UCSD-AML1 (cell line): ENCODE measurements at regions not wholly inside any gene's neighbourhood (a gene's known extent, or its start where the extent isn't known, plus 50 kb on each side); places are given as distances from the start of the nearest gene placed in this dataset.

Experiments used
- DNase-seq: peaks from one replicate; lab custom pipeline; 2025; ENCODE audit not compliant: unreplicated experiment; lab: John Stamatoyannopoulos, UW

DNA sequence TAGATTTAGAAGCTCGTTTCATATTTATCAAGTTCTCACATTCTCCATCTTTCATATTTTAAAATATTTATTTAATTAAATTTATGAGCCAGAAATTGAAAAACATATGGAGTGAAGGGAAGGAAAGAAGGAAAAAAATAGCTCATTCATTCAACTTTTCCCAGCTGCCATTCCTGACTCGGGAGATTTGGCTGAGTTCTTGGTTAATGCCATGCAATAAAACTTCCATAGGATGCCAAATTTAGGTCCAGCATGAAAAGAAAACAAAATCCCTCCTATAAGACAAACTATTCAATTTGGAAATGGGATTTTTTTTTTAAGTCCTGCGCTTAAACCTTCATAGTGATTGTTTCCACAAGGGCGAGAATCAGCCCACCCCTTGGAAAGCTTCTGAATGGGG is 426.1 kb upstream of the TNP1 start:
- no peak for DNase-seq

DNA sequence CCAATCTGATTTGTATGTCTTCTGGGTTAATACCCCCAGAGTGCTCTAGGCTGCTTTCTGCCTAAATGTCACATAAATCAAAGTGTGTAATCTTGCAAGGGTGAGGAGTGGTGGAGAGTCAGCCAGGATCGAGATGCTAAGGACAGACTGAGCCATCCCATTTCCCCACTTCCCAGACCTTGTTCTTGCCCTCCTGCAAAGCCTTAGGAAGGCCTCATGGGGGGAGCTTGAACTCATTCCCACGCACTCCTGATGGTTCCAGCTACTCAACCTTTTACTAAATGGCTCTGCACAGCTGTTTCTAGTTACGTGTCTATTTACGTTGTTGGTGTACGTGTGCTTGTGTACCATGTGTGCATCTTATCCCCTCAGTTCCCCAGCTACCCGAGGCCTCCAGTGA is 423.6 kb upstream of the TNP1 start:
- DNase-seq = no peak

DNA sequence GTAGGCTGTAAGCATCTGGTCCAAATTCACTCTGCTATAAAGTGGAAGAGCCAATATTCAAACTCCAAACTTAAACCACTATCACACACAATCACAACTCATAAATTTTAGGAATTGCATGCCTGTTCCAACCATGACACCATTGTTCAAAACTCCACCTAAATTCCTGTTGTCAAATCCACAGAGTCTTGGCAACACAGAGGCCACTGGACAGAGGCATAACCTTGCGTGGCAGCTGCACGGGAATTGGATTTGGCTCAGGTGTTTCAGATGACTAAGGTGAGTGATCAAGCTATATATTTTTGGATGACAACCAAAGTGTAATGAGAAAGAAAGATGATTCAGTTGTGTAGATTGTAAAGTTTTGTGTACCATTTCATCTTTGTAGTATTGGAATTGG is 422.7 kb upstream of the TNP1 start:
- DNase-seq = no peak

DNA sequence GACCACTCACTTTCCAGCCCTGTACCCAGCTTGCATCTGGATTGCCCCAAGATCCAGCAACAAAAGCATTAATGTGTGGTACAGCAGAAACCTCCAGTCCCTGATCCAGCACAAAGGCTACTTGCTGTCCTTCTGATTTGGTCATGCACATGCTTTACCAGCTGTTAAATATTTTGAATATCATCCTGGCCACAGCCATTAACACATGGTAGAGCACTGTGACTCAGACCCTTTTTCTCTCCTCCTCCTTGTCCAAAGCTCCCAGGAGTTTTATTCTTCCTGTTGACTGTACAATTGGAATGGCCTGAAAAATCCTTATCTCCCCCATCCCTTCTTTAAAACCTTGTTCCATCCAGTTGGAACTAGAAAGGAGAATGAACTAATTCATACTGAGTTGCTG is 419.7 kb upstream of the TNP1 start:
- DNase-seq = no peak

DNA sequence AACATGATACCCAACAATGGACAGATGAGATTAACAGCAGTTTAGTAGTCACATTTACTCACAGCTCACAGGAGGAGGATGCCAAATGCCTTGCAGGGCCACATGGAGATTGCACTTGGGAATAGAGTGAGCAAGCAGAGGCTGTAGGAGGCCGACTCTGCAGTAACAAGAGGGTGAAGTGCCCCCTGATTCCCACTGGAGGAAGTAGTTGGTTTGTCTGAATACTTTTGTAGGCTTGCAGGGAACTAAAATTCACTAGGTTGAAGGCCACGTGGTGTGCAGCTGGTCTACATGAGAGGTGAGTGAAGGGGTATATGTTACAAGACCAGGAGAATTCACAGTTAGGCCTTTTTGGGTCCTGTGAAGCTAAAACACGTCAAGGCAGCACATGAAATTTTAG is 419.3 kb upstream of the TNP1 start:
- no peak for DNase-seq

DNA sequence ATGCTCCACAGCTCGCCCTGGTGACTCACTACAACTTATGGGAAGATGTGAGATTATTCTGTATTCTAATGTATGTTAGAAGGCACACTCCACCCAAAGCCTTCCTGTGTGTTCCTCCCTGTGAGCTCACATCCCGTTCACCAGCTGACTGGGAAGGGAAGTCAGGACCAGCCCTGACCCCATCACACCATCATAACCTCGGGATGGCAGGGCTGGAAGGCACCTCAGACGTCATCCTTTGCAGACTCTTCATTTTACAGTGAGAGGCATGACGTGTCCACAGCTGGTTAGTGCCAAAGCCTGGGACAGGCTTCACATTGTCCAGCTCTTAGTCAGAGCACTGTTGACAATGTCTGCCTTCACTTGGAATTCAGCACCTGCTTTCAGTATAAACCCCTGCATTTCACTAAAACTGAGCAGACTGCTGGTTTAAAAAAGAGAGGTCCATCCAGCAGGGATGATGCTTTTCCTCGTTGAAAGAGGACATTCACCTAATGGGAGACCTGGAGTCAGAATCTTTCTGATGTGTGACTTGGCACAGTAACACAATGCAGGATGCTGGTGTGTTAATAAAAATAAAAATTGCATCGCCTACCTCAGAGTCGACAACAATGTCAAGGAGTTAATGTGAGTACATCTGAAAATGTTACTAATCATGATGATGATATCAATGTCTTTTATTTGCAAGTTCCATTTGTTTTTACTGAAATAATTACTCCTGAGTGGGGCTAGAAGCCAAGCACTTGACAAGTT is 418.0 kb upstream of the TNP1 start:
- no peak for DNase-seq

DNA sequence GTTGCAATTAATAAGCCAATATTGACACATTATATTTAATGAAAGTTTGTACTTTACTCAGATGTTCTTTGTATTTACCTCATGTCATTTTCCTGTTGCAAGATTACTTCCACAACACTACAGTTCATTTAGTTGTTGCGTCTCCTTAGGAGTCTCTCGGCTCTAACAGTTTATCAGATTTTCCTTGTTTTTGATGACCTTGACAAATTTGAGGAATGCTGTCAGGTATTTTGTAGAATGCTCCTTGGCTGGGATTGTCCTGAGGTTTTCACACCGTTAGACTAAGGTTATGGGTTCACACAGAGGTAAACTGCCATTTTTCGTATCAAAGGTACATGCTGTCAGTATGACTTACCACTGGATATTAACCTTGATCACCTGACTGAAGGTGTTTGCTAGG is 416.6 kb upstream of the TNP1 start:
- DNase-seq = no peak

DNA sequence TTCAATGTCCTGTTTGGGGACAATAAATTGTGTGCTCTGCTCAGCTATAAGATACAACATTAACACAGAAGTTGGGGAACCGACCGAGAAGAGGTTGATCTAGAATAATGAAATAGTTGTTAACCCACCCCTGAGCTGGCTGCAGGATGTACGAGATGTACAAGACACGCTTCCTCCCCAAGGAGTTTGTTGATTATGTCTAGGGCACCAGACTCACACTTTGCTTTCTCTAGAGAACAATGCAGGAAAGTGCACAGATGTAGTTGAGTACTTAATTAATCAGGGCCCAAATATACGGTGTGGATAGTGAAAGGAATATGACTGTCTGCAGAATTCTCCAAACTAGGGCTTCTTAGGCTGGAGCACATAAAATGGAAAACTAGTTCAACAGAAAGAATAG is 415.2 kb upstream of the TNP1 start:
- no peak for DNase-seq

DNA sequence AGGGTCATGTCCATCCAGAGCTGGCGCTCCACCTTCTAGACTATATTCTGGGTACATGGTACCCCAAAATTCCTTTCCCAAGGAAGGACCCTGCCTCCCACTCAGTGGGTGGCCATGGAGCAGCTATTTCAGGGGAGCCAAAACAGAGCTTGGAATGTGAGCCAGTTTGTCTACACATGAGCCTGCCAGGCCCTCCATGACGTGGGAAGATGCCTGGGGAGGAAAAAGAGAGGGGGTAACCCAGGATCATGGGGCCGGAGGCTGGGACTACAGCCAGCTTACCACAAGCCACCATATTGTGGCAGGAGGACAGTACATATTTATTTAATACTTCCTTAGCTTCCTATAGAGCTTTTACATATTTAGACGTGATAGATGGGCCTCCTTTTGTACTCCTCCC is 414.7 kb upstream of the TNP1 start:
- no peak for DNase-seq

DNA sequence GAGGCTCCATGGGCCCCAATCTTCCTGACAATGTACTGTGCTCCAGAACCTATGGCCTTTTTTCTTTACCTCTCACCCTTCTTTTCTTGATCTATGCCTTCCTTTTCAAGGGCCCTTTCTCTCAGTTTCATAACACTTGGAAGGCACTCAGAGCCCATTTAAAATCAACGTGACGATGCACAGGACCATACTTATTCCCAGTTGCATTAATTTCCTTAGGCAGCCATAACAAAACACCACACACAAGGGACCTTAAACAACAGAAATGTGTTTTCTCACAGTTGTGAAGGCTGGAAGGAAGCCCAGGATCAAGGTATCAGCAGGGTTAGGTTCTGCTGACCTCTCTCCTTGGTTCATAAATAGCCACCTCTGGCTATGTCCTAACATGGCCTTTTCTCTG is 414.0 kb upstream of the TNP1 start:
- no peak for DNase-seq

DNA sequence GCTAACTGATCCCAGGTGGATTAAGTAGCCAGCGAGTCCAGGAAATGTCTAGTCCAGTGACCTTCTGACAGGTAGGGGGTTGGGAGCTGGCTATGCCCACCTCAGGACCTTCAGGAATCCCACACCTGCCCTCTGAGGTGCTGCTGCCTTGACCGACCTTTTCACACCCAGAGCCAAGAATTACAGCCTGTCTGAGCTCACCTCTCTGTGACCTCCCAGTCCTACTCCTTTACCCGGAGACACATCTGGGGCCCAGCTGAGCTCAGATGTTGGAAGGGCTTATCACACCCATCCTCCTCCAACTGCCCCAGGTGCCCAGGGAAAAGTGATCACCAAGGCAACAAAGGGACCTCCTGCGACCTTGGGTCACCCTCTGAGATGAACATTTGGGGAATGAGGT is 413.3 kb upstream of the TNP1 start:
- no peak for DNase-seq

DNA sequence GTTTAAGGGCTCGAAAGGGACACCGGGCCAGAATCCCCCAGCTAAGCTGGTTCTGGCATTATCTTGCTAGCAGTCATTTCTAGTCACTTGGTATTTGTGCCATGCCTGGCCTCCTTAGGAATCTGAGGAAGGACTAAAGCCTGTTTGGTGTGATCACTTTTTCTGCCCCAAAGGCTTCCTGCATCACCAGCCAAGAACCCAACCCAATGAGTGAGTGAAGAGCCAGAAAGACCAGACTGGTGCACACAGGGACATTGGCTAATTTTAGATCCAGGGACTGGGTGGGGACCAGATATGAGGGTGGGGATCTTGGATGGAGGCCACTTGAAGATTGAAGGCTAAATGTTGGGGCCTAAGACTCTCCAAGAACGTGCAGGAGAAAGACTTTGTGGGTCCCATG is 411.9 kb upstream of the TNP1 start:
- DNase-seq = no peak

DNA sequence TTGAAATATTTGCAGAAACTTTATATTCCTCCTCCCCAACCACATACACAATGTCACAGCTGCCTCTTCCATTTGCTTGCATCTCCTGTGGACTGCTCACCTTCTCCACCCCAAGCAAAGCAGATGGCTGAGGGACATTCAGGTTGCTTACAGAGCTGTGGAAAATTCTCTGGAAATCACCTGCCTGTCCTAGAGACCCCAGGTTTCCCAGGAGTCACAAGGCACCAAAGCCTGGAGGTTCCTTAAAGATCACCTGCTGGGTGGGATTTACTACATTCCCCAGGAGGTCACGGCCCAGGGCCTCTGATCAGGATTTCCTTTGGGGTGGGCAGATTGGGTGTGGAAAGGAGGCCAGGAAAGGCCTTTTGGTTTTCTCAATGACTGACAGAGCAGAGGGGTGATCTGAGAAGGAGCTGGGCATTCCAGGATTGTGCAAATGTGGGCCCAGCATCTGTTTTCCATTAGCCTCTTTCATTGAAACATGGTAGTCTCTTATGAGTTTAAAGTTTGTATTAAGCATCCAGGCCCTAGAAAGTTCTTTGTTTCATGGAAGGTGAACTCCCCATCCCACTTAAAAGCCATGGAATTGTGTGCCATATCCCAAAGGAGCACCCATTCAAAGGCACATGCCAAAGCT is 410.7 kb upstream of the TNP1 start:
- no peak for DNase-seq

DNA sequence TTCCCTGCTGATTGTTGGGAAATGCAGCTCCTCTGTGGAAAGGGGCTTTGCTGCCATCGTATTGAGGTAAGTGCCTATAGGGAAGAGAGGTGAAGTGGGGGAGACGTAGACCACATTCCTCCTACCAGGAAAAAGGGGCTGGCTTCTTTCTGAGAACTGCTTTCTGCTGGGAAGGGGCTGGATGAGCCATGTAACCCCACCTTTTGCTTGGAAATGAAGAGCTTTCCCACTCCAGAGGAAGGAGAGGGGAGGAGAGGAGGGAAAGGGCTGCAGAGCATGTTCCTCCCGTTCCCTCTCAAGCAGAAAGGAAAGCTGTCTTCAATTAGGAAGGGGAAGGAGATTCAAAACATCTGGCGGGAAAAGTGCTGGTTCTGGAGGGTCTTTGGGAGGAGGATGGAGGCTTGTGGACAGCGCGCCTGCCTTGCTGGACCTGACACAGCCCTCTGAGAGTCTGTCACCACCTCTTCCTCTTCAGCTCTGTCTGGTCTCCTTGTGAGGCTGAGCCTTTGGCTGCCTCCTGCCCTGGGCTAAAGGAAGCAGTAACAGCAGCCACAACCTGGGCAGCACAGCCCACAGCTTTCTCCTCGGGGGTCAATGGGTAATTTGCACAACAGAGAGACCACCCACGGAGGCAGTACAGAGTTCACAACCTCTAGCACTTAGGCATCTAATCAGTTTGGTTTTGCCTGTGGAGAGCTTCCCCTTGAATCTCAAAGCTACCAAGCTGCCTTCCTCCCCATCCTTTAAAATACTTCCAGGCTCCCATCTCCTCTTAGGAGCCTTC is 410.0 kb upstream of the TNP1 start:
- no peak for DNase-seq

DNA sequence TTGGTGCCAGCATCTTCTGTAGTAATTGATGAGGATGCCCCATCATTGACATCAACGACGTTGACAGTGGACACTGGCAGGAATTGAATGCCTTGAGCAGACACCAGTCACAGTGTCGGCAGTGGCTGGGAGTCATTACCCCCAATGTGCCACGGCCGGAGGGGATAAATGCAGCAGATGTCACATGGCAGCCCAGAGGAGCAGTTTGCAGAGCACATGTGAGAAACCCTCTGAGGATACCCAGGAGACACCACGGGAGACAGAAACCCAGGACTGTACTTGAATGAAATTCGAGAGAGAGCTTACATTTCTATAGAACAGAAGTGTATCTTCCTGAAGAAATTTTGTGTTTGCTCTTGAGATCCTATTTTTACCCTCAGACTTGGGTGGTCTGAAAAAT is 409.1 kb upstream of the TNP1 start:
- DNase-seq = no peak

DNA sequence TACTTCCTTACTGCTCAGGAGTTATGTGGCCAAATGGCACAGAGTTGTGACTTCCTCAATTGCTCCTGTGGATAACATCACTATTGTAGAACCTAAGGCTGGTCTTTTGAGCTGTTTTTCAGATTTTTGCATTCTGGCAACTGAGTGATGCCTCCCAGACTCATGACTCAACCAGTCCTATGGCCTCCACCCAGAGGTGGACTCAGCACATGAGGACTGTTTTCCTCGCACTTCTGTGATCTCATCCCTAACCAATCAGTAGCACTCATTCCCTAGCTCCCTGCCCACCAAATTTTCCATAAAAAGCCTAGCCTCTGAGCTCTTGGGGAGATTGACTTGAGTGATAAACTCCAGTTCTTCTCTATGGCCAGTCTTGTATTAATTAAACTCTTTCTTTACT is 407.9 kb upstream of the TNP1 start:
- DNase-seq = no peak

DNA sequence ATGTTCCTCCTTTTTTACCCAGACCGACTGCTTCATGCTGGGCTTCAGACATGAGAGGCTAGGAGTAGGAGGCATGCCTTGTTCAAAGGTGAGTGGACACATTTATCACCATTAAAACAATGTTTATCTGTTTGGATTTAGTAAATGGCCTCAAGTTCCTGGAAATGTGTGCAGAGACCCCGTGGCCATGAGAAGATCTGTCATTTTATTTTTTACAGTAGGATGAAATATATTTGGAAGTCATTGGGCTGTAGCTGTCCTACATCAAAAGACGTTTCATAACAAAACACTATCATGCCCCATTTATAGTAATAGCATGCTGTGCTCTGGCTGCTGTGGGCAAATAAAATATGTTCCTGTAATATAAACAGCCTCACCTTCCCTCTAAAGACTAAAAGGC is 403.9 kb upstream of the TNP1 start:
- DNase-seq = no peak

DNA sequence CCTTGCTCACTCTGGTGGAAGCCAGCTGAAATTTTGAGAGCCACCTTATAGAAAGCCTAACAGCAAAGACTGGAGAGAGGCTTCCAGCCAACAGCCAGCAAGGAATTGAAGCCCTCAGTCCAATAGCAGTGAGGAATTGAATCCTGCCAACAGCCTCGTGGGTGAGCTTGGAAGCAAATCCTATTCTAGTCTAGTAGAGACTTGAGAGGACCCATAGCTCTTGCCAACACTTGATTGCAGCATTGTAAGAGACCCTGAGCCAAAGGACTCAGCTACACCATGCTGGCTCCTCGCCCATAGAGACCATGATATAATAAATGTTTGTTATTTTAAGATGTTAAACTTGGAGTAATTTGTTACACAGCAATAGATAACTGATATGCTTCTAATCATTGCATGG is 403.0 kb upstream of the TNP1 start:
- no peak for DNase-seq

DNA sequence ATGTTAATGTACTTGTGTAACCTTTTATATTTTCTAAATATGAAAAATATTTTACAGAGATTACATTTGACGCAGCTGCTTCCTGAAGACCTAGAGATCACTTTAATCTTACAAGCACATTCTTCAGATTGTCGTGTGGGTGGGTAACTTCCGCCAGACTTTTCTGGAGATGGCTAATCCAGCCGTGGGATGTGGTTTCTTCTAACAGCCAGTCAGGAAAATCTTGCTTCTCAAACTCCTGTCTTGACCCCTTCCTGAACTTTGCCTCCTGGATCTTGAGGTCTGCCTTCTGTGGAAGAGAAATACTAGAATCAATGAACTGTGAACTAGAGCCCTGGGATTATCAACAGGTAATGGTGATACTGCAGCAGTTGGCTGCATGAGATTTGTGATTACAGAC is 401.6 kb upstream of the TNP1 start:
- peak; percentile 17 for DNase-seq

DNA sequence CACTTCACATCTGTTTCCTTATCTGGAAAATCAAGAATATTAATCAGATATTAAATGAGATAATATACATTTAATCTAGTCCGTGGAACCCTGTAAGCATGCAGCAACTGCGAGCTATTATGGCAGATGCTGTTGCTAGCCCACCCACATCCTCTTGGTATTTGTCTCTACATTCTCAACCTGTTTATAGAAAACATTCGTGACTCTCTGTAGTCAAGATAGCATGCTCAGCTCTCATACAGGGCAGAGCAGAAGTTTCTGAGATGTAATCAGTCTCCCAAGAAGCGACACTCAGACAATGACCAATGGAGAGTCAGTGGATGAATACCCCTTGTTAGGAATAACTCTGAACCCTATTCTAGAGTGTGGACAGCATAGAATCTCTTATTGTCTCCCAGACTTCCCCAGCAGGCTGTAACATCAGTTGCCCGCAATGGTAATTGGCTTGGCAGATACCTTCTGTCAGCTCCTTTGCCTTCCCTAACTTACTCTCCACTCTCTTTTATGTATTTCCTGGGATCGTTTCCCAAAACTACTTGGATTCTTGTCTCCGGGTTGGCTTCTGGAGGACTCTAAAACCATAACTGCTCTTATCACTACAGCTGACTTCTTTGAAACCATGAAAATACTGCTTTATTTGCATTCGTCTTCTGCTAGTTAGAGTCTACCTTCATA is 400.7 kb upstream of the TNP1 start:
- DNase-seq = no peak

DNA sequence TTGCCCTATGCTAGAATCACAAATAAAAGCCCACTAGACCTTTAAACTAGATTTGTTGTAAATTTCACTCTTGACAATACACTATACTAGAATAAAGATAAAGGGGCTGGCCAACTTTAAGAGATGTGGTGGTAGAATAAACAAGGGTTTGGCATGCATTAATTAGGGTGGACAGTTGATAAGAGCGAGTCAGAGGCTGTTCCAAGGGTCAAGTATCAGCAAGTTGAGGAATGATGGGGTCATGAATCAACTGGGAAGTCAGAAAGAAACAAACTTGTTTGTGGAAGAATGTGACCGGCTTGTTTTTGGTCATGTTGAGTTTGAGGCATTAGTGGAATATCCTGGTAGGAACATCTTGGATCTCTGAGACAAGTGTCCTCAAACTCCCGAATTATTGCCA is 398.3 kb upstream of the TNP1 start:
- DNase-seq = no peak

DNA sequence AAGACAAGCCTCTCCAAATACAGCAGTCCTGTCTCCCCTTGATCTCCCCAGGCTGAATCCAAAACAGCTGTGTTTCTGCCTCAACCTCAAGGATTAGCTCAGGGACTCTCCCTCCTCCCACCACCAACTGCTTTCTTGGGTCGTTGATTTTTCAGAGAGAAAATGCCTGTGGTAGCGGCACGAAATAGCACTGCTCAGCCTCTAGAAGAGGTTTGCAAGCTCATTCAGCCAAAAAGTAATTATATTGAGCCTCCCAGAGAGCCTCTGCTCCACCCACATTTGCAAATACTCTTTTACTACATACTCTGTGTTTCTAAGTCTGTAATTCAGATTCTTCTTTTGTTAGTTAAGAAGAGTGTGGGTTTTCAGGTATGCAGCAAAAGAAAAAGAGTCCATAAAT is 396.4 kb upstream of the TNP1 start:
- no peak for DNase-seq
